ENCODE measurements at regions not wholly inside any gene's neighbourhood (a gene's known extent, or its start where the extent isn't known, plus 50 kb on each side); places are given as distances from the start of the nearest gene placed in this dataset.

GRCh38 chr1:38431535-38432376 lies 385.2 kb upstream of the POU3F1 start:
- TF ChIP-seq, protein P1, sequence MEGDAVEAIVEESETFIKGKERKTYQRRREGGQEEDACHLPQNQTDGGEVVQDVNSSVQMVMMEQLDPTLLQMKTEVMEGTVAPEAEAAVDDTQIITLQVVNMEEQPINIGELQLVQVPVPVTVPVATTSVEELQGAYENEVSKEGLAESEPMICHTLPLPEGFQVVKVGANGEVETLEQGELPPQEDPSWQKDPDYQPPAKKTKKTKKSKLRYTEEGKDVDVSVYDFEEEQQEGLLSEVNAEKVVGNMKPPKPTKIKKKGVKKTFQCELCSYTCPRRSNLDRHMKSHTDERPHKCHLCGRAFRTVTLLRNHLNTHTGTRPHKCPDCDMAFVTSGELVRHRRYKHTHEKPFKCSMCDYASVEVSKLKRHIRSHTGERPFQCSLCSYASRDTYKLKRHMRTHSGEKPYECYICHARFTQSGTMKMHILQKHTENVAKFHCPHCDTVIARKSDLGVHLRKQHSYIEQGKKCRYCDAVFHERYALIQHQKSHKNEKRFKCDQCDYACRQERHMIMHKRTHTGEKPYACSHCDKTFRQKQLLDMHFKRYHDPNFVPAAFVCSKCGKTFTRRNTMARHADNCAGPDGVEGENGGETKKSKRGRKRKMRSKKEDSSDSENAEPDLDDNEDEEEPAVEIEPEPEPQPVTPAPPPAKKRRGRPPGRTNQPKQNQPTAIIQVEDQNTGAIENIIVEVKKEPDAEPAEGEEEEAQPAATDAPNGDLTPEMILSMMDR (IDR thresholded peaks at IDR 0.05) = no peak
- no peak for DNase-seq (ENCODE audit: extremely low spot score, unreplicated experiment)
- H3K9me3 Mint-ChIP-seq (ENCODE audit: unreplicated experiment) = no peaks in the 10 kb centered on the region

GRCh38 chr1:38430949-38431348 lies 384.4 kb upstream of the POU3F1 start:
- no peaks in the 10 kb centered on the region for H3K4me1 Mint-ChIP-seq (ENCODE audit: unreplicated experiment)
- TF ChIP-seq, protein P1 (IDR thresholded peaks at IDR 0.05) = no peak
- no peak for DNase-seq (ENCODE audit: extremely low spot score, unreplicated experiment)
- no peaks in the 10 kb centered on the region for H3K9me3 Mint-ChIP-seq (ENCODE audit: unreplicated experiment)
- no peak overlapping the region for H3K4me3 Mint-ChIP-seq (ENCODE audit: unreplicated experiment)
- H3K27me3 Mint-ChIP-seq (ENCODE audit: unreplicated experiment) = peaks cover 34% of the 10 kb centered on the region
- no peak overlapping the region for H3K27ac Mint-ChIP-seq (ENCODE audit: unreplicated experiment)
- no peaks in the 10 kb centered on the region for H3K36me3 Mint-ChIP-seq (ENCODE audit: unreplicated experiment)

More at GRCh38 chr1:38431535-38432376, 385.2 kb upstream of the POU3F1 start:
- peaks cover 28% of the 10 kb centered on the region for H3K27me3 Mint-ChIP-seq (ENCODE audit: unreplicated experiment)
- H3K4me3 Mint-ChIP-seq (ENCODE audit: unreplicated experiment) = no peak overlapping the region
- H3K36me3 Mint-ChIP-seq (ENCODE audit: unreplicated experiment) = no peaks in the 10 kb centered on the region
- no peak overlapping the region for H3K27ac Mint-ChIP-seq (ENCODE audit: unreplicated experiment)
- H3K4me1 Mint-ChIP-seq (ENCODE audit: unreplicated experiment) = no peaks in the 10 kb centered on the region

GRCh38 chr1:38424677-38425076 lies 378.1 kb upstream of the POU3F1 start:
- DNase-seq (ENCODE audit: extremely low spot score, unreplicated experiment) = no peak
- H3K9me3 Mint-ChIP-seq (ENCODE audit: unreplicated experiment) = no peaks in the 10 kb centered on the region
- no peaks in the 10 kb centered on the region for H3K36me3 Mint-ChIP-seq (ENCODE audit: unreplicated experiment)
- H3K4me1 Mint-ChIP-seq (ENCODE audit: unreplicated experiment) = peaks cover 5% of the 10 kb centered on the region
- H3K4me3 Mint-ChIP-seq (ENCODE audit: unreplicated experiment) = no peak overlapping the region
- peaks cover 29% of the 10 kb centered on the region for H3K27me3 Mint-ChIP-seq (ENCODE audit: unreplicated experiment)
- H3K27ac Mint-ChIP-seq (ENCODE audit: unreplicated experiment) = no peak overlapping the region
- TF ChIP-seq, protein P1 (IDR thresholded peaks at IDR 0.05) = no peak

GRCh38 chr1:38420666-38421065 lies 374.1 kb upstream of the POU3F1 start:
- no peak for DNase-seq (ENCODE audit: extremely low spot score, unreplicated experiment)
- Mint-ChIP-seq H3K9me3 (ENCODE audit: unreplicated experiment) (peaks cover 4% of the 10 kb centered on the region), H3K36me3 (ENCODE audit: unreplicated experiment) (no peaks in the 10 kb centered on the region), H3K27ac (ENCODE audit: unreplicated experiment) (no peak overlapping the region), H3K4me1 (ENCODE audit: unreplicated experiment) (peaks cover 5% of the 10 kb centered on the region), H3K4me3 (ENCODE audit: unreplicated experiment) (no peak overlapping the region), H3K27me3 (ENCODE audit: unreplicated experiment) (peaks cover 20% of the 10 kb centered on the region)
- TF ChIP-seq, protein P1 (IDR thresholded peaks at IDR 0.05) = no peak

DNA sequence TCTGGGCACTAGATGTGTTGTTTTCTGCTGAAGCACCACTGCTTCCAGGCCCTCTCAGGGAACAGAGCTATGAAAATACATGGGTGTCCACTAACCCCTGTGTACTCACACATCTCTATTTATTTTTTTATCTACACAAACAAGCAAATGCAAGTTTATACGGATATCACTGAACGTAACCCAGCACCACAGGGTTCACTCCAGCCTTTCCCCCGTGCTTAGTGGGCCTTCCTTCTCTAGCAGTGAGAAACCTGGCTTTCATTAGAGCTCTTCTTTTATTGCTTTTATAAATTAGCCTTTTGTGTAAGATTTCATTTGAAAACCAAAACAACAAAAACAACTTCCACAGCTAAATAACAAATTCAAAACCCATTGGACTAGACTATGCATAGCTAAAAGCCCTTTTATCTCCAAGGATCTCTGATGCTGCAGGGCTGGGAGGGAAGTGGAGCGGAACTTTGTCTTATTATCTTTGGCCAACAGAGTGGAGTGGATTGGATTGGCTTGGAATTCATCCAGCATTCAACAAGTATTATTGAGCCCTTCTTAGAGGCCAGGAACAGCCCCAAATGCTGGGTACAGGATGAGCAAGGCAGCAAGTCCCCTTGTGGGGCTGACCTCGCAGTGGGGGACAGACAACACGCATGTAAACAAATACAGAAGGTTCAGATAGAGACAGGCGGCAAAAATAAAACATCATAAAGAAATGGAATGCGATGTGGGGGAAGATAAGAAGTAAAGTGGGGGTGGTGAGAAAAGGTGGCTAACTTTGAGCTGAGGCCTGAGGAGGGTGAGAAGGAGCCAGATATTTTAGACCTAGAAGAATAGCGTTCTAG lies 371.8 kb upstream of the POU3F1 start:
- Mint-ChIP-seq H3K4me3 (ENCODE audit: unreplicated experiment) (no peak overlapping the region), H3K36me3 (ENCODE audit: unreplicated experiment) (no peaks in the 10 kb centered on the region), H3K27ac (ENCODE audit: unreplicated experiment) (no peak overlapping the region), H3K27me3 (ENCODE audit: unreplicated experiment) (peaks cover 23% of the 10 kb centered on the region), H3K4me1 (ENCODE audit: unreplicated experiment) (peaks cover 5% of the 10 kb centered on the region), H3K9me3 (ENCODE audit: unreplicated experiment) (peaks cover 4% of the 10 kb centered on the region)
- TF ChIP-seq, protein P1 (IDR thresholded peaks at IDR 0.05) = no peak
- no peak for DNase-seq (ENCODE audit: extremely low spot score, unreplicated experiment)

Measured in osteocyte (in vitro differentiated cells).